Activated CD4-positive, alpha-beta T cell treated with anti-CD3 and anti-CD28 coated beads for 36 hours (primary cell): ENCODE measurements at regions not wholly inside any gene's neighbourhood (a gene's known extent, or its start where the extent isn't known, plus 50 kb on each side); places are given as distances from the start of the nearest gene placed in this dataset.
A peak's percentile ranks its signal among the peaks of the same experiment; 100 is the strongest.

Experiments used
- ATAC-seq: fragments of 200-7000 bp; cut with Tn5 transposase; one replicate; pipeline ENCODE4 v1.10.0; 2021; ENCODE audit warnings: mild to moderate bottlenecking, moderate library complexity
- CTCF ChIA-PET: fragments of 350-600 bp; sonication (Branson Sonifier 250); formaldehyde crosslinking; loops from one replicate; lab custom pipeline; 2021; ENCODE audit warnings: antibody characterized with exemption; lab: Charles Lee
- POLR2A ChIA-PET: fragments of 350-600 bp; sonication (Branson Sonifier 250); formaldehyde crosslinking; loops from one replicate; lab custom pipeline; 2021; ENCODE audit warnings: antibody characterized with exemption, inconsistent platforms; lab: Charles Lee
- DNase-seq: peaks from one replicate; pipeline ENCODE4 v3.0.0-alpha.2; 2020
- H3K27ac Mint-ChIP-seq: one replicate; pipeline ENCODE4 v1.8.0; 2021; ENCODE audit warnings: mixed read lengths
- H3K27me3 Mint-ChIP-seq: one replicate; pipeline ENCODE4 v1.8.0; 2021; ENCODE audit warnings: mixed read lengths
- H3K36me3 Mint-ChIP-seq: one replicate; pipeline ENCODE4 v1.8.0; 2021; ENCODE audit warnings: low read depth, mixed read lengths
- H3K4me1 Mint-ChIP-seq: one replicate; pipeline ENCODE4 v1.8.0; 2021; ENCODE audit warnings: mixed read lengths
- H3K4me3 Mint-ChIP-seq: one replicate; pipeline ENCODE4 v1.8.0; 2021; ENCODE audit warnings: mild to moderate bottlenecking, moderate library complexity, mixed read lengths
- H3K9me3 Mint-ChIP-seq: one replicate; pipeline ENCODE4 v1.8.0; 2021; ENCODE audit warnings: low read depth, mixed read lengths
- intact Hi-C, 2 experiments: fragments of 100-400 bp; cut with DNase I in 1 of 2; cut with micrococcal nuclease in 1 of 2; formaldehyde crosslinking; loops; one replicate each; pipeline versions ENCODE4 v1.14.2 to v1.15.1; 2022 to 2024; cut with DNase I, micrococcal nuclease

GRCh38 chr12:76272287-76272686, 75.9 kb downstream of the BBS10 start:
- Mint-ChIP-seq H3K27ac (no peak overlapping the region), H3K4me3 (no peak overlapping the region), H3K36me3 (no peaks in the 10 kb centered on the region), H3K9me3 (no peaks in the 10 kb centered on the region), H3K4me1 (peaks cover 14% of the 10 kb centered on the region), H3K27me3 (peaks cover 14% of the 10 kb centered on the region)
- no peak for ATAC-seq
- POLR2A ChIA-PET: no interaction called here
- intact Hi-C loops: no loop called here
- no peak for DNase-seq
- CTCF ChIA-PET: no interaction called here

GRCh38 chr12:76270657-76271358, 77.4 kb downstream of the BBS10 start:
- ATAC-seq (no peak), DNase-seq (no peak)
- H3K27me3 Mint-ChIP-seq: peaks cover 14% of the 10 kb centered on the region
- intact Hi-C loops: no loop called here
- no peaks in the 10 kb centered on the region for H3K36me3 Mint-ChIP-seq
- H3K4me3 Mint-ChIP-seq: no peak overlapping the region
- CTCF ChIA-PET: interaction anchor here (0.7 to 1.6 kb wide), 2 partner anchors 17 to 195 kb away, joined by 4 to 5 read pairs; no protein-coding TSS in a partner anchor
- H3K27ac Mint-ChIP-seq: no peak overlapping the region
- no peaks in the 10 kb centered on the region for H3K9me3 Mint-ChIP-seq
- peaks cover 15% of the 10 kb centered on the region for H3K4me1 Mint-ChIP-seq
- POLR2A ChIA-PET: interaction anchor here (0.6 kb wide), 1 partner anchor 11 kb away, joined by 5 read pairs; no protein-coding TSS in a partner anchor

- ChIA-PET POLR2A (no interaction called here), CTCF (no interaction called here)
- no peak for ATAC-seq
- H3K4me3 Mint-ChIP-seq: no peak overlapping the region
- H3K27me3 Mint-ChIP-seq: peaks cover 17% of the 10 kb centered on the region
- no peaks in the 10 kb centered on the region for H3K36me3 Mint-ChIP-seq
- intact Hi-C loops: no loop called here
- H3K27ac Mint-ChIP-seq: no peak overlapping the region
- DNase-seq: no peak
- H3K4me1 Mint-ChIP-seq: peaks cover 2% of the 10 kb centered on the region
- no peaks in the 10 kb centered on the region for H3K9me3 Mint-ChIP-seq
Measured at GRCh38 chr12:76268267-76268666, 79.9 kb downstream of the BBS10 start.

- Mint-ChIP-seq H3K4me1 (peaks cover 2% of the 10 kb centered on the region), H3K36me3 (no peaks in the 10 kb centered on the region), H3K4me3 (no peak overlapping the region), H3K27me3 (peaks cover 22% of the 10 kb centered on the region), H3K27ac (no peak overlapping the region), H3K9me3 (no peaks in the 10 kb centered on the region)
- intact Hi-C loops: no loop called here
- ChIA-PET POLR2A (no interaction called here), CTCF (interaction anchor here (0.6 to 1.5 kb wide), 3 partner anchors 35 to 320 kb away, joined by 3 to 4 read pairs (median 3); no protein-coding TSS in a partner anchor)
- ATAC-seq: peak; percentile 30
- no peak for DNase-seq
Measured at GRCh38 chr12:76266797-76267196, 81.4 kb downstream of the BBS10 start.

- Mint-ChIP-seq H3K27ac (no peak overlapping the region), H3K36me3 (no peaks in the 10 kb centered on the region), H3K27me3 (peaks cover 22% of the 10 kb centered on the region), H3K9me3 (no peaks in the 10 kb centered on the region), H3K4me3 (no peak overlapping the region), H3K4me1 (peaks cover 2% of the 10 kb centered on the region)
- intact Hi-C loops: no loop called here
- ATAC-seq (no peak), DNase-seq (no peak)
- POLR2A ChIA-PET: no interaction called here
- CTCF ChIA-PET: interaction anchor here (1.5 kb wide), 1 partner anchor 321 kb away, joined by 3 read pairs; no protein-coding TSS in a partner anchor
Measured at GRCh38 chr12:76265424-76266180, 82.6 kb downstream of the BBS10 start.

- Mint-ChIP-seq H3K9me3 (no peaks in the 10 kb centered on the region), H3K4me1 (peaks cover 2% of the 10 kb centered on the region), H3K4me3 (no peak overlapping the region), H3K36me3 (no peaks in the 10 kb centered on the region), H3K27me3 (peaks cover 22% of the 10 kb centered on the region), H3K27ac (no peak overlapping the region)
- intact Hi-C loops: no loop called here
- no peak for DNase-seq
- ChIA-PET CTCF (no interaction called here), POLR2A (no interaction called here)
- ATAC-seq: peak; percentile 78
Measured at GRCh38 chr12:76264611-76265012, 83.6 kb downstream of the BBS10 start.

GRCh38 chr12:76263696-76264095, 84.5 kb downstream of the BBS10 start:
- H3K27me3 Mint-ChIP-seq: peaks cover 19% of the 10 kb centered on the region
- DNase-seq (no peak), ATAC-seq (no peak)
- H3K4me1 Mint-ChIP-seq: peaks cover 2% of the 10 kb centered on the region
- H3K4me3 Mint-ChIP-seq: no peak overlapping the region
- no peaks in the 10 kb centered on the region for H3K36me3 Mint-ChIP-seq
- no peaks in the 10 kb centered on the region for H3K9me3 Mint-ChIP-seq
- no peak overlapping the region for H3K27ac Mint-ChIP-seq
- intact Hi-C loops: no loop called here
- ChIA-PET CTCF (no interaction called here), POLR2A (no interaction called here)

- H3K9me3 Mint-ChIP-seq: no peaks in the 10 kb centered on the region
- H3K4me3 Mint-ChIP-seq: no peak overlapping the region
- ChIA-PET POLR2A (interaction anchor here (0.7 kb wide), 1 partner anchor 11 kb away, joined by 5 read pairs; no protein-coding TSS in a partner anchor), CTCF (interaction anchor here (0.6 to 1.4 kb wide), 3 partner anchors 11 to 343 kb away, joined by 3 to 4 read pairs (median 3); no protein-coding TSS in a partner anchor)
- intact Hi-C loops: no loop called here
- no peak overlapping the region for H3K27ac Mint-ChIP-seq
- peaks cover 14% of the 10 kb centered on the region for H3K27me3 Mint-ChIP-seq
- no peaks in the 10 kb centered on the region for H3K36me3 Mint-ChIP-seq
- no peak for ATAC-seq
- DNase-seq: no peak
- H3K4me1 Mint-ChIP-seq: no peaks in the 10 kb centered on the region
Measured at GRCh38 chr12:76260390-76260748, 87.8 kb downstream of the BBS10 start.

- peaks cover 14% of the 10 kb centered on the region for H3K27me3 Mint-ChIP-seq
- no peaks in the 10 kb centered on the region for H3K9me3 Mint-ChIP-seq
- intact Hi-C loops: loop anchor here in 1 of 2 experiments (2.0 kb wide), 1 partner anchor 19 kb away; no protein-coding TSS in a partner anchor
- H3K4me3 Mint-ChIP-seq: no peak overlapping the region
- DNase-seq (no peak), ATAC-seq (no peak)
- no peak overlapping the region for H3K27ac Mint-ChIP-seq
- H3K36me3 Mint-ChIP-seq: no peaks in the 10 kb centered on the region
- H3K4me1 Mint-ChIP-seq: no peaks in the 10 kb centered on the region
- CTCF ChIA-PET: interaction anchor here (0.6 to 1.4 kb wide), 3 partner anchors 11 to 344 kb away, joined by 3 to 4 read pairs (median 3); no protein-coding TSS in a partner anchor
- POLR2A ChIA-PET: interaction anchor here (0.7 kb wide), 1 partner anchor 11 kb away, joined by 5 read pairs; no protein-coding TSS in a partner anchor
Measured at GRCh38 chr12:76259660-76260389, 88.4 kb downstream of the BBS10 start.

GRCh38 chr12:76259106-76259505, 89.1 kb downstream of the BBS10 start:
- no peak overlapping the region for H3K4me3 Mint-ChIP-seq
- H3K27ac Mint-ChIP-seq: no peak overlapping the region
- ChIA-PET CTCF (interaction anchor here (1.4 kb wide), 1 partner anchor 10 kb away, joined by 4 read pairs; no protein-coding TSS in a partner anchor), POLR2A (no interaction called here)
- H3K36me3 Mint-ChIP-seq: no peaks in the 10 kb centered on the region
- intact Hi-C loops: loop anchor here in 1 of 2 experiments (2.0 kb wide), 1 partner anchor 20 kb away; no protein-coding TSS in a partner anchor
- ATAC-seq (no peak), DNase-seq (no peak)
- peaks cover 10% of the 10 kb centered on the region for H3K27me3 Mint-ChIP-seq
- no peaks in the 10 kb centered on the region for H3K4me1 Mint-ChIP-seq
- no peaks in the 10 kb centered on the region for H3K9me3 Mint-ChIP-seq

GRCh38 chr12:76256904-76257303, 91.3 kb downstream of the BBS10 start:
- ChIA-PET POLR2A (no interaction called here), CTCF (no interaction called here)
- Mint-ChIP-seq H3K4me1 (no peaks in the 10 kb centered on the region), H3K4me3 (no peak overlapping the region), H3K9me3 (no peaks in the 10 kb centered on the region), H3K27me3 (peaks cover 6% of the 10 kb centered on the region), H3K27ac (no peak overlapping the region), H3K36me3 (no peaks in the 10 kb centered on the region)
- intact Hi-C loops: no loop called here
- ATAC-seq (no peak), DNase-seq (no peak)
